HG03342 (cell line): ENCODE measurements at regions not wholly inside any gene's neighbourhood (a gene's known extent, or its start where the extent isn't known, plus 50 kb on each side); places are given as distances from the start of the nearest gene placed in this dataset.
"Not testable (repeated sequence)": the region's sequence is repeated elsewhere in the genome, so short reads cannot be mapped to it uniquely, and the experiment has no call there.

Experiments used
- ATAC-seq: cut with Tn5 transposase; IDR thresholded peaks from one replicate; pipeline ENCODE4 v1.9.1; 2021; ENCODE audit warnings: mild to moderate bottlenecking, moderate library complexity; ENCODE audit not compliant: unreplicated experiment

DNA sequence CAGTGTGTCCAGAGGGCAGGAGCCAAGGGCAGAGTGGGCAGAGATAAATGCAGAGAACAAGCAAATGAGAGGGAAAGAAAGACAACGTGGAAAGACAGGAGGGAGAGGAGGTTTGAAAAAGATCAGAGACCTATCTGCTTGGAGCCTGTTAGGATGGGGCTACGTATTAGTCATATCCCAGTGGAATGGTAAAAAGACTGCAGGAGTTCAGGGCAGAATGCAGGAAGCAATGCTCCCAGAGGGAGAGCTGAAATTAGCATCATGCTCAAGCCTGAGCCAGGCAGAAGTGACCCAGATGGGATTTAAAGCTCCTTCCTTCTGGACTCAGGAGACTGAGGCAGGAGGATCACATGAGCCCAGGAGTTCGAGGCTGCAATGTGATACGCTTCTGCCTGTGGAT is 261.3 kb upstream of the CHRM3 start:
- no peak for ATAC-seq

DNA sequence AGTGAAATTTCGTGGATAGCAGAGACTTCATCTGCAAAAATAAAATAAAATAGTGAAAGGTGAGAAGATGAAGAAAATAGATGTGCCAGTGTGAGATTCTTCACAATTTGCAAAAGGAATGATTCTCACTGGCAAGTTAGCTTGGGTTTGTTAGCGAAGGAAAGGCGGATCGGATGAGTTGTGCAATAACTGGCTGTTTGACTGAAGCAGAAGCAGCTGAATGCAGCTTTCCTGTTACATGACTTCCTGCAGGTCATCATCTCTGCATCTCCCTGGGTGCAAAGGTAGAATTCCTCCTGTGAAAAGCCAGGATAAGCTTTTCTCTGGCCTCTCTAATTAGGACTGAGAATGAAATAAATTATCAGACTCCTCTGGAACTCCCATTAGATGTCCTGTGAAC is 263.1 kb upstream of the CHRM3 start:
- ATAC-seq = no peak

DNA sequence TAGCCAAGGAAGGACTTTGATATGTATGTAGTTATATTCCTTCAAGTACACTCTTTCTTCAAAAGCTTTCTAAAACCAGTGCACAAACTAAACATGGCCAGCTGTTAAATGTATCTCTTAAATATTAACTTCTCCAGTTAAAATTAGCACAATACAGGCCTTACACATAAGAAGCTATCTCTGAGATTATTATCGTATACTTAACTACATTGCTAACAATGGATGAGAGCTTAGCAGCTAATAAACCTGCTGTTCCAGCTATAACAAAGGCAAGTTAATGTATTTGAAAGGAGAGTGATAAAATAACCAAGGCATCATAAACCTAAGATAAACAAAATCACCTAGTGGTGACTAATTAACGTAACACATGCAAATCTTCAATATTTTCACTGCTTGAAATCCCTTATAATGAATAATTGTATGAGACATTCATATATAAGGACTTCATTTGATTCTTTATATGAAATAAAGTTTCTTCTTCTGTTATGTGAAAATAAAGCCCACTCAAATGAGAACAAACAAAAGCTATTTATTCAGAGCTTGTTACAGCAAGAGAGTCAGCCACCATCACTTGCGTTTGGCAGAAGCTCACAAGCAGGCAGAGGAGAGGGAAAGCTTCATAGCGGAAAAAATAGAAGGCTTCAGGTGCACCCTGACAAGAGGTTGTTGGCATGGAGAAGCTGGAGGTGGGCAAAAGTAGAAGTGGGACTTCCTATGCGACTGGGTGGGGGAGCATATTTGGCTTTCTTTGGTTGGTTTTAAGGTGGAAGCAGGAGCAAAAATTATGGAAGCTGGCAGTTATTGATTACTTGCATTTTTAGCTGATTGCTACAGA is 274.1 kb upstream of the CHRM3 start:
- ATAC-seq = no peak

DNA sequence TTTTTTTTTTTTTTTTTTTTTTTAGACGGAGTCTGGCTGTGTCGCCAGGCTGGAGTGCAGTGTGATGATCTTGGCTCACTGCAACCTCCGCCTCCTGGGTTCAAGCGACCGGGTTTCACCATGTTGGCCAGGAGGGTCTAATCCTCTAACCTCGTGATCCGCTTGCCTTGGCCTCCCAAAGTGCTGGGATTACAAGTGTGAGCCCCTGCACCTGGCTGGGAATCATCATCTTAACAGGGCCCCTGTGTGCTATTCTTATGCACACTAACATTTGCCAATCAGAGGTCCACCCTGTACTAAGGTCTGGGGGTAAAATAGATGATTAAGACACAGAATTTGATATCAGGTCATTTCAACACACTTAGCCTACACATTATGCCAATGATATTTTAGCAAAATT is 278.7 kb upstream of the CHRM3 start:
- ATAC-seq = no peak

DNA sequence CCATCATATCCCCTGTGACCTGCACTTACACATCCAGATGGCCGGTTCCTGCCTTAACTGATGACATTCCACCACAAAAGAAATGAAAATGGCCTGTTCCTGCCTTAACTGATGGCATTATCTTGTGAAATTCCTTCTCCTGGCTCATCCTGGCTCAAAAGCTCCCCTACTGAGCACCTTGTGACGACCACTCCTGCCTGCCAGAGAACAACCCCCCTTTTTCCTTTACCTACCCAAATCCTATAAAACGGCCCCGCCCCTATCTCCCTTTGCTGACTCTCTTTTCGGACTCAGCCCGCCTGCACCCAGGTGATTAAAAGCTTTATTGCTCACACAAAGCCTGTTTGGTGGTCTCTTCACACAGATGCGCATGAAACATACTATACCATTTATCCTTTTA is 279.7 kb upstream of the CHRM3 start:
- ATAC-seq = not testable (repeated sequence)

DNA sequence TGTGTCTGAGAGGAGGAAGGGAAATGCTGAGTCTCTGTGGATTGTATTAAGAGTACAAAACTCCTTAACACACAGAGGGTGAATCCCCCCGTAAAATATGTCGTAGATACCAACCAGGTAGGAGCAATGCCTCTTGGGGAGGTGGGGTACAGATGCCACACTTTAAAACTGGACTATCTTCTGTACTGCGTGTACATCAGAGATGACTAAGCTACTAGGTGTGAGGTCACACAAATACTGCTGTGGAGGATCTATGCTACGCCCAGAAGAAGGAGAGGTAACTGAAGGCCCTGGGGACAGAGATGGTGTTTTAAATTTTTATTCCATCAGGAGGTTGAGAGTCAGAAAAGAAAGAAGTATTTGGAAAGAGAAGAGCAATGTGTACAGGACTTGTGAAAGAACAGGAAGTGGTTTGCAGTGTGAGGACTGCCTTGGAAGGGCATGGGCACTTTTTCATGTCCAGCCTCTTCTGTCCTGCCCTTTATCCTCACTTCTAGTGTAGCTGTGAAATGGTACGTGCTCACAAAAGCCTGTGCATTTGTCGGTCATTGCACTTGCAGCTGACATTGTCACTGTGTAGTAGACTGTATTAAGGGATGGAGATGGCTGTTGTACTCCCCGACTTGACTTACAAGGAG is 287.8 kb upstream of the CHRM3 start:
- ATAC-seq = no peak

DNA sequence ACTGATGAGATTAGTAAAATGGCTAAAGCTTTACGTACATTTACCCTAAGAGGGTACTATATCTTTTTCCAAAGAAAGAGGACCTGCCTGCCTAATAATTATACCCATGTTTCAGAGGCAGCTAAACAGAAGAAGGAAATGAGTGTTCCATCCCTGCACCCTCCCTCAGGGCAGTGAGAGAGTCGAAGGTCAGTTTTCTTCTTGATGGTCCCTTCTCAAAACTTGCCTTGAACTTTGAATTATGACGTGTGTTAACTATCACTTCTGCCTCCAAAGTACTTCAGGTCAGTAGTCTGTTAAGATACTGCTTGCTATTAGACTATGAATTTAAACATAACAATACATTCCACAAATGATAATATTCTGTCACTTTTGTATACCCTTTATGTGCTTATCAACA is 294.8 kb upstream of the CHRM3 start:
- ATAC-seq = no peak

DNA sequence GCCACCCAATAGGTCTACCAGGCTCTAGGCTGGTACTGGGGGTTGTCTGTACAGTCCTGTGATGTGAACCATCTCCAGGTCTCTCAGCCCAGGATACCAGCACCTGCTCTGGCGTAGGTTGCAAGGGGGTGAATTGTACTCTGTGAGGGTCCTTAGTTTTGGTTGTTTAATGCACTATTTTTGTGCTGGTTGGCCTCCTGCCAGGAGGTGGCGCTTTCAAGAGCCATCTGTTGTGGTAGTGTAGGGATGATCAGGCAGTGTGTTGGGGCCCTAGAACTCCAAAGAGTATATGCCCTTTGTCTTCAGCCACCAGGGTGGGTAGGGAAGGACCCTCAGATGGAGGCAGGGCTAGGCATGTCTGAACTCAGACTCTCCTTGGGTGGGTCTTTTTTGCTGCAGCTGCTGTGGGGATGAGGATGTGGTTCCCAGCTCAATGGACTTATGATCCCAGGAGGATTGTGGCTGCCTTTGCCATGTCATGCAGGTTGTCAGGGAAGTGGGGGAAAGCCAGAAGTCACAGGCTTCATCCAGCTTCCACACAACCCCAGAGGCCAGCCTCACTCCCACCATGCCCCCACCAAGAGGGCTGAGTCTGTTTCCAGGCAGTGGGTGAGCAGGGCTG is 301.8 kb upstream of the CHRM3 start:
- no peak for ATAC-seq

DNA sequence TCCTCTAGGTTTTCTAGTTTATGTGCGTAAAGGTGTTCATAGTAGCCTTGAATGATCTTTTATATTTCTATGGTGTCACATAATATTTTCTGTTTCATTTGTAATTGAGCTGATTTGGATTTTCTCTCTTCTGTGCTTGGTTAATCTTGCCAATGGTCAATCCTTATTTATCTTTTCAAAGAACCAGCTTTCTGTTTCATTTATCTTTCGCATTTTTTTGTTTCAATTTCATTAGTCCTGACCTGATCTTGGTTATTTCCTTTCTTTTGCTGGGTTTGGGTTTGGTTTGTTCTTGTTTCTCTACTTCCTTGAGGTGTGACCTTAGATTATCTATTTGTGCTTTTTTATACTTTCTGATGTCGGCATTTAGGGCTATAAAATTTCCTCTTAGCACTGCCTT is 304.4 kb upstream of the CHRM3 start:
- ATAC-seq = not testable (repeated sequence)

DNA sequence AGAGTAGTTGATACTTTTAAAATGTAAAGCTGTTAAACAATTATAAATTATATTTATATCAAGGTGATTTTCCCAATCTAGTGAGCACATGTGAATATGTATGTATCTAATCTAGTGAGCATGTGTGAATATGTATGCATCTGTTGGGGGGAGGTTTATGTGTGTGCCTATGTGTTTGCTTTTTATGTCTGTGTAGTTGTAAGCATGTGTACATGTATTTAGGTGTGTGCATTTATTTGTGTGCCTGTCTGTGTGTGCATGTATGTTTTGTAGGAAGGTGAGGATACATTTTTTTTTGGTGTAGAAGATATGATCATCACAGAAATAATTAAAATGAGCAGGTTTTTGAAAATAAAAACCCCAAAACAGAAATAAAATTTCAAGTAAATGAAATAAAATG is 318.9 kb upstream of the CHRM3 start:
- ATAC-seq = no peak

DNA sequence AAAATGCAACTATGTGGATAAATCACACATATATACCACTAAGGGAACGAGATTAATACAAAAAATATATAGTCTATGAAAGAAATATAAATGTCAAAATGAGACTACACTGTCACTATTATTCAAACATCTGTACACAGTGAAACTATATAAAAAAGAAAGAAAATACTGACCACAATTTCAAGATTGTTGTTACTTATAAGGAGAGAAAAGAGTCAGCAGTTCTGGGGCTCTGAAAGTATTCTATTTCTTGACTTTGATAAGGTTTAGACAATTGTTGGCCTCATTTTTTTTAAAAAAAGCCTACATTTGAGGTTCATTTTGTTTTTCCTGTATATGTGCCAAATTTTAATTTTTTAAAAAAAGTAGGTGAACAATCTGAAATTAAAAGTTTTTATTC is 319.3 kb upstream of the CHRM3 start:
- no peak for ATAC-seq

DNA sequence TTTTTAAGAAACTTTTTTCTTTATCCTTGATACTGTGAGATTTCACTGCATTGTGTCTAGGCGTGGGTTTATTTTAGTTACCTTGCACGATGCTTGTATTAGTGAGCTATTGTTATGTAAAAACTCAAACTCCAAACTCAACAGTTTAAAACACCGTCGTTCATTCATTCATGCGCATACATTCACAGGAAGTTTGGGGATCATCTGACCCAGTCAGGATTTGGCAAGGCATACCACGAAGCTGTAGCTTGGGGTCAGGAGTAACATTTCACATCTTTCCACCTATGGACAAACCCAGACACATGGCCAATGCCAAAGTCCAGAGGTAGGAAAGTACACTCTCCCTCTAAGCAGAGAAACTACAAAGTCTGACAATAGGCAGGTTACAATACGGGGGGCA is 324.6 kb upstream of the CHRM3 start:
- no peak for ATAC-seq

DNA sequence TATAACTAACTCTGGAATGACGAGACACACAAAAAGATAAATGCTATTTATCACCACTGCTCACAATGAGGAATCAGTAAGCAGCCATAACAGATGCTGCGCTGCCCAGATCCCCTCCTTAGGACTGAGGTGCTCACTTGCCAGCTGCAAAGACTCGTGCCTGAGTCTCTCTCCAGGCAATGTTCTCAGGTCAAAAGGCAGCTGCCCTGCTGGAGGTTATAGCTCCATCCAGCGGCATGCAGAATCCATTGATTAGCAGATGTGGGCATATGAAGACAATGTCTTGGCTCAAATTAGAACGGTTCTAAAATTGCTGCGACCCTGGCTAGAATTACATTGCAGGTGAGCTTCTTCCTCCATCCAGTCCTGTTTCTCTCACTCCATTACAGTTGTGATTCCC is 328.2 kb upstream of the CHRM3 start:
- ATAC-seq = no peak

DNA sequence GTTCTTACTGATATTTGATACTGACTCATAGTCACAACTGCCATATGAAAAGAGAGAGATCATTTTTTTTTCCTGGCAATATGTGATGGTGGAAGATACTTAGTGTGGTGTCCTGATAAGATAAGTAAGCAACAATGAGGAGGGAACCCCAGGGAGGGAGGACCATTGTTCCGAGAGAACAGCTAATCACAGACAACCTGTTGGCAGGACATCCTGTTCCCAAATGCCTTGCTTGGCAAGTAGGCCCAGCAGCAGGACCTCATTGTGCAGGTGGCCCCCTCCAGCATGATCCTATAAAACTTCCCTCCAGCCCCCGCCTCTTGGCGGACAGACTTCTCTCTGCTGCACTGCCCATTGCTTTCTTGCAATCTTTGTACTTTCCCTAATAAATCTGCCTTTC is 329.4 kb upstream of the CHRM3 start:
- no peak for ATAC-seq

DNA sequence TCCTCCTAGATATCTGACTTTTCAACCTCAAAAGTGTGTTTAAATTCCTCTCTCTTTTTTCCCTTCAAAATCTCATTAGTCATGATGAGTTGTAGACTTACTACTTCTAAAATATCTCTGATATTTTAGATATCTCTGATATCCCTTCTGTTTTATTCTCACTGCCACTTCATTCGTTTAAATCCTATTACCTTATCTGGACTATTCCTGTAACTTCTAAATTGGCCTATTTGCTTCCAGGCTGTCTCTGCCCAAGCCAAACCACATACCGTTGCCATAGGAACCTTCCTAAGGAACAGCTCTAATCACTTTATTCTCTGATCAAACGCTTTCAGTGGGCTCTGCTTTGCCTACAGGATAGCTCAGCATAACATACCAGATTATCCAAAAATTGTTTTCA is 333.1 kb upstream of the CHRM3 start:
- no peak for ATAC-seq

DNA sequence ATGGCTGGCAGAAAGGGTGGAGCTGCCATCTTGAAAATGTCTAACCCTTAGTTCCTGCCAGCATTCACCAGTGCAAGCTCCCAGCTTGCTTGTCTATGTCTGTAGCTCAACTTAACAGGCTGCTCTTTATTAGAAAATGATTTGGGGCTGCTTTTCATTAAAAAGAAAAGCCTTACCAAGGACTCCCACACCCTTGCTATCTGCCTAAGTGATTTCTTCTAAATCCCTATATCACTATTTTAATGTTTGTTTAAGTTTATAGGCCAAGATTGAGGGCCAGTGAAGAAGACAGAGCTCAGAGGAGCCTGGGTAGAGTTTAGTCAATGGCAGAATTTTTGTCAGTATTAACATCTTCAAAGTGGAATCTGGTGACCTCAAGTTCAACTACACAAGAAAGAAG is 336.8 kb upstream of the CHRM3 start:
- ATAC-seq = no peak

DNA sequence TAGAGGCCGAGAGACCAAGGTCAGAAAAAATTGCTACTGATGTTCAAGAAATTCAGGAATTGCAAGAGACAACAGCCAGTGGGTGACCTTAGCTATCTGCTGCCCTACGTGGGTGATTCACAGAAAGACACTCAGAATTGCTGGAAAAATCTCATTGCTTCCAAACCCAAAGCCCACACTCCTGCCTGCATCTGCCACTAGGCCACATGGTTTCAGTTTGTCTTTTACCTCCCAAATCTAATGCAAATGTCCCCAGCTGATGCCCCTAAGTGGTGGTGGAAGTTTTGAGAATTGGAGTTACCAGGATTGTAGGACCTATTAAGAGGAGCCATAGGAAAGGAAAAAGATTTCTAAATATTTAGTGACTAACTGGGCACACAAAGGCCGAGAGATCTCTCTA is 341.5 kb upstream of the CHRM3 start:
- ATAC-seq = no peak

DNA sequence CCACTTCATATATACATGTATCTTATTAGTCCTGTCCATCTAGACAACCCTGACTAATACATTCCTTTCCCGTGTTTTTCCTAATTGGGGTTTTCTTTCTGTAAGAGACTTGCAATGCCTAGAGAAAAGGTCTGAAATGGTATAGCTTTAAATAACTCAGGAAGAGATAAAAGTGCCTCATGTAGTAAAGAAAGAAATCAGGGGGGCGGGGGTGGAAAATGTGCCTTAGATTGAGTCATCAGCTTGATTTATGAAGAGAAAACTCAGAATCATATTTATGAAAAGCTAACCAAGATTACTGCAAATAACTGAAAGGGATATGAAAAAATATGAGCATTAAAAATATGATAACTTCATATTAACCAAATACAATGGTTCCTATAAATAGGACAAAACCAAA is 345.8 kb upstream of the CHRM3 start:
- ATAC-seq = no peak

DNA sequence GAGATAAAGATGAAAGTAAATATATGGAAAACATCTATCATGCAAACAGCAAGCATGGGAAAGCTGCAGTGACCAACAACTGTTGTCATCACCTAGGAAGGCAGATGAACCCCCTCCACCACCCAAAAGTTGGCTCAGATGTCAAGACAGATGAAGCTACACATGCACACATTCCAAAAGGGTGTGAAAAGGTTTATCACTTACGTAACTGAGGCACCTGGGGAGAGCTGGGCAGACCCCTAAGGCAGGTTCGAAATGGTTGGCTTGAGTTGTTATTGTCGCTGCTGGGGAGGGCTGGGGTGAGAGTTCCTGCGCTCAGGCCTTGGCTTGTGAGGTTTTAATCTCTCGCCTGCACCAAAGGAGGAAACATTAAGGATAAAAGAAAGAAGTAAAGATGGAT is 355.1 kb upstream of the CHRM3 start:
- ATAC-seq = no peak

DNA sequence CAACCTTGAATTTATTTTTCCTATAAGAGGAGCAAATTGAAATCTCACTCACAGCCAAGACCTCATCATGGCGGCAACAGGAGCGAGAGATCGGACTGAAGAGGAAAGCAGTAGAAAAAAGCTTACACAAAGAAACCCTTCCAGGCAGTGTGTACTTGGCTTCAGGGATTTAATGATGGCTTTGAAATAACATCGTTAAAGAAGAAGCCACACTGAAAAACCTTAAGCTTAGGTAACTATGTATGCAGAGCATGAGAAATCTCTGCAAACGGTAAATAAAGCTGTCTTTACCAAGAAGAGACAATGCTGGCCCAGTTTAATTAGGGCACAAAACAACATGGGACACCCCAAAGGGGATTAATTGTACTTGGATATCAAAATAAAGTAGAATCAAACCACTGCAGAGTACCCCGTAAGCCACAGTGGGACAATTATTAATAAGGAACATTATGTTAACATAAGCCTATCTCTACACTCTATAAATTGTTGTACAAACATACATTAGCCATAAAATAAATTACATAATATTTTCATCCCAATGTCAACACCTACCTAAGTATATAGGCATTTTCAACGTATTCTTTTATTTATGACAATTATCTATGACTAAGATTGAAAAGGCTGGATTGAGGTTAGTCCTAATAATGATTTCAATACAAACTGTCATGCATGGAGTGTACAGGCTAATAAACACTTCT is 360.2 kb upstream of the CHRM3 start:
- no peak for ATAC-seq

DNA sequence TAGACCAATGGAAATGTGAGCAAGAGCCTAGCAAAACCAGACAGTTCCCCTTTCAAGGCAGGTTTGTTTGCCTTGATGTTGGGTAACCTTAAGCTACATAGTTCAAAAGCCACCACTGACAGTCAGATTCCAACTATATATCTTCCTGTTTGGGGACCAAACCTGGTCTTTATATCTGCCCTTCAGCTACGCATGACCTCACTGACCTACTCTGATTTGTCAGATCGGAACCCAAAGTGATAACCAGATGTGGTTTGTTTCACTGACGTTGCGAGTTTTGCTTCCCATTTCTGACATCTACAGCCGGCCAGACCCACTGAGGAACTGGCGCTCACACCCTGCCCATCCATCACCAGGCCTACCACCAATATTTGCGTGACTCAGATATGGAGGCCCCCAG is 361.1 kb upstream of the CHRM3 start:
- no peak for ATAC-seq
